ENCODE measurements at regions not wholly inside any gene's neighbourhood (a gene's known extent, or its start where the extent isn't known, plus 50 kb on each side); places are given as distances from the start of the nearest gene placed in this dataset.

GRCh38 chr2:204108781-204109295 lies 172.3 kb downstream of the ICOS start:
- no peak for DNase-seq (ENCODE audit: low read depth)

DNA sequence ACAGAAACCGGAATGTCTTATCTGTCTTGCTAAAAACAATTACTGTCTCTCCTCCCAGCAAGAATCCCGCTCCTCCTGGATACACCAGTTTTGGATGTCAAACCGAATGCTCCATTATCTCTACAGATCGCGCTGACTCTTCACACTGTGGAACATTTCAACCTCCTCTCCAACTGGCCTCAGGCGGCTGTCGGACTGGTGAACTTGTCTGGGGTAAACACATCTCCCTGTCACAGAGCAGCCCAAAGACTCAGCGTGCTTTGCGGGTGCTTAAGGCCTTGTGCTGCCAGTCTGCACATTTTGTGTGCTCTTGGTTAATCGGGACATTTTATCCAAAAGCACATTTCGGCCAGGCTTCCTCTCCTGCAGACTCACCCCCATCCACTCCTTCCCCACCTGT lies 173.1 kb downstream of the ICOS start:
- peak; percentile 37 for DNase-seq (ENCODE audit: low read depth)

DNA sequence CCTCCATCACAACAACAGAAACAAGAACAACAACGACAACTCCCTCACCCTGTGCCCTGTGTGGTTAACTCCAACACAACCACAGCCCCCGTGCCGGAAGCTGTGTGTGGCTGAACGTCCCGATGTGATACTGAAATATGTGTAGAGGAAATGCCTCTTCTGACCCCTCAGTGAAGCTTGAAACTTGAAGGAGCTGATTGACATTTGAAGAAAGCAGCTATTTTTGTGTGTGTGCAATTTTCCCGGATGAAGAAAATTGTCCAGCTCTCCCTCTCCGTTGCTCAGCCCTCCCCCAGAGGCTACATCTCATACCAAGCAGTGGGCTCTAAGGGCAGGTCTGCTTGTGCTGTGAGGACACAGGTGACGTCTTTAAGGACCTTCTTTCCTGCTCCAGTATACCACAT lies 173.8 kb downstream of the ICOS start:
- DNase-seq (ENCODE audit: low read depth) = peak; percentile 23

GRCh38 chr2:204110751-204111516 lies 174.4 kb downstream of the ICOS start:
- DNase-seq (ENCODE audit: low read depth) = no peak

DNA sequence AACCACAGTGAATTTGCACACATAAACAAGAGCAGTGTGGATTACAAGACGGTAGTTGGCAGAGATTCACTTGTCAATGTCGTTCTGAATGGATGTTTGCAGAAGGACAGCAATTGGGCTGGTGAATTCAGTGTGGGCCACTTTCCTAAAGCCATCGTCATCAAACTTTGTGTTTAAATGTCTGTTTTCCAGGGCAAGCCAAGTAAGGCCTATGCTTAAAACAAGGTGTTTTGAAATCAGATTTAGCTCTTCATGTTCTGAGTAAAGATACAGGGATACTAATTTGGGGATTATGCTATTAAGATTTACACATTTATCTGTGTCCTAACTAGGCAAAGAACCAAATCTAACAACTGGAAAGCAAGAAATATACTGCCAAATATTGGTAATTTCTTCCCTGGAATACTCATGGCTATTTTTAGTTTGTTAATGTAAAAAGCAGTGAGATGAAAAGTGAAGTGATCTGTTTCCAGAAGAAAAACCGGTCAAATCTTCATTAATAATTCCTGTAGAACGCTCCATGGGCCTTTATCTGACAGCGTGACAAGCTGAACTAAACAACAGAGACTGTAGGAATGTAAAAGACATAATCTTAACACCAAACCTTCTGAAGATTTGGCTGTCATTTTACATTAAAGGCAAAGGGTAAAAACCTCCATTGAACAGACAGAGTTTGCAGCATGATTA lies 175.7 kb downstream of the ICOS start:
- no peak for DNase-seq (ENCODE audit: low read depth)

- no peak for DNase-seq (ENCODE audit: low read depth)
These were observed 178.0 kb downstream of the ICOS start for GRCh38 chr2:204114295-204115136.

GRCh38 chr2:204115137-204116056 lies 178.8 kb downstream of the ICOS start:
- DNase-seq (ENCODE audit: low read depth) = no peak

- no peak for DNase-seq (ENCODE audit: low read depth)
These were observed 179.7 kb downstream of the ICOS start for GRCh38 chr2:204116159-204116792.

DNA sequence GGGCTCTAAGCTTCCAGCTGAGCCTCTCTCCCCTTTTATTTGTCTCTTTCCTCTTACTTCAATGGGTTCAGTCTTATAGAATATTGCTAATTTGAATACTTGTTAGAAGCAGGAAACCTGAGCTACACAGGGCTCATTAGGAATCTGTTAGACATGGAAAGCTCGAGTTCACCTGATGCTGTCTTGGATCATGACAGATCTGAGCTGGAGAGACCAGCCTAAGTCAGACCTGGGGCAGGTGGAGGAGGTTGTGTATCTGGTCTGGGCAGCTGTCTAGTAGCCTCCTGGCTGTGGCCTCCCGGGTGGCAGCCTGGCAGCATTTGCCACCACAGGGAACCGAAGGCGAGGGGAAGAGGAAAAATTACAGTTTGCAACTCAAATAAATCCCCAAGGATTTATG lies 185.9 kb downstream of the ICOS start:
- DNase-seq (ENCODE audit: low read depth) = no peak

DNA sequence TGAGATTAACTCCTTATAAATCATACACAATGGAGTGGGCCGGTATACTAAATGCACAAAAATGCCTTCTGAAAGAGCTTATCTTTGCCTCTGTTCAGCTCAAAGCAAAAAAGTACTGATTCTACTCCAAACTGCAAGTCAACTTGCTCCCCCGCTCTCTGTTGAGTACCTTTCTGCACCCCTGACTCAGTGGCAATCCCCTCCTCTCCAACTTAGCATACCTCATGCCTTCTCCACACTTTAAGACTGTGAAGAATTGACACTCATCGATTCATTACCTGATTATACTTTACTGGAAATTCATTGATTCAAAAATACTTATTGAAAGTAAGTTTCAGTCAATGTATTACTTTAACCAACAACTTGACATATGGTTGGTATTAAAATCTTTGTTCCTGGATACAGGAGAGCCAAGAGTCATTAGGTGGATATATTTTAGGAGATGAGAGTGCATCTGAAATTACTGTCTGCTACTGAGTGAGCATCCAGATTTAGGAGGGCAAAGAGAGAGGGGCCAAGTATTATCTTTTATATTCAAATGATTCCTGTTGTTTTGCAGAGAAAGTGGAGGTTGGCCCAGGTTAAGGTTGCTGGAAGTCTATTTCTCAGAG lies 187.7 kb downstream of the ICOS start:
- DNase-seq (ENCODE audit: low read depth) = no peak

GRCh38 chr2:204126705-204127104 lies 190.1 kb downstream of the ICOS start:
- DNase-seq (ENCODE audit: low read depth) = no peak

- no peak for DNase-seq (ENCODE audit: low read depth)
These were observed 190.7 kb downstream of the ICOS start for GRCh38 chr2:204127238-204127637.

DNA sequence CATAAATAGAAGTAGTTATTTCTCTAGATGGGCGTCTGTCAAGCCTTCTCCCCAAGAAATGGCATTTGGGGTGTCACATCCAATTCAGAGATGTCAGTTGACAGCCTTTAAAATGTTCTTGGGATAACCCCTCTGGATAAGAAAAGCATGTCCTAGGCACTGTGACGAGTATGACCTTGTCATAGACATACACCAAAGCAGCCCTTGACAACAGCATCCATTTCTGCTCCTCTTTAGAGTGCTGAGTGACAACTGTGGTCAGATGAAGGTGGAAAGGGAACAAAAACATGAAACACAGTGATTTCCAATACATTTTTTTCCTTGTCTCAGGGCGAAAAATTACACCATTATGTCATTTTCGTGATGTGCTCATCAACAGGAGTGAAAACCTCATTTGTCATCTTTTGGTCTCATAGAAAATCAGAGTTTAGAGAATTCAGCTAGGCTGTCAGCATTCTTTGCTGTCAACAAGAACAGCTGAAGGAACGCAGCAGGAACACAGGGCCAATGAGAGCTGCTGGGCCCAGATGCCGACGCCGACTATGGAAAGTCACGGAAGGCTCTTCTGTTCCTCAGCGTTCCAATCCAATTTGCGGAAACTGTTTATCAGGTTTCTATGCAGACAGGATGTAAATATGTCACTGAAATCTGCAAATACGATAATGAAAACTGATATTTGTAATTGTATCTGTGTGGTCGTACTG lies 193.2 kb downstream of the ICOS start:
- no peak for DNase-seq (ENCODE audit: low read depth)

DNA sequence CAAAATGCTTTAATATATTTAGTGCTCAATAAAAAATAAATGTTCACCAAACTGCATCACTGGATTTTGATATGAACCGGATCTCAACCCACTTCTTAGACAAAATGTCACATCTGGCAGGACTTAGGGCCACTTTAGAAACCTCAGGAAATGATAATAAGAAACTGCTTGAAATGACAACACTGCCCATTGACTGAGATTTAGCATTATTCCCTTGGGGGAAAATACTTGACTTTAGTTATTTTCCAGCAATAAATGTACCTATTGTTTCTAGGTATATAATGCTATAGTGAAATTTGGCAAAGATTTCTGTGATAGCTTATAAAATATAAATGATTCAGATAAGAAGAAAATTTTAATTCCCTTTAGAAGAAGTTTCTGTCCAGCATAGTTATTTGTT lies 195.1 kb downstream of the ICOS start:
- no peak for DNase-seq (ENCODE audit: low read depth)

DNA sequence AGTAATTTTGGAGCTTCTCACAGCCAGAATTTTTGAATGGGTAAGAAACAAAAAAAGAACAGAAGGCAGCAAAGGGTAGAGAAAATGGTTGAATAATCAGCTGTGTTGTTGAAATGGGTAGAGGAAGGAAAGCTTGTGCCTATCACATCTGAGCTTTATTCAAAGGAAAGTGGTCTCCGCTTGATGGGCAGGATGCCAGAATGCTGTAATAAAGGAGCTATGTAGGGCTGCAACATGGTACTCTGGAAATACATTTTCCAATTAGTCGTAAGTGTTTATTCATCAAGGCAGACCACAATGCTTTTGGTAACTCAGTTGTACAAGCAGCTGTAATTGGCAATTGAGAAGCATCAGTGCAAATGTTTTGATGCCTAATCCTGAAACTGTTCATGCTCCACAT lies 196.9 kb downstream of the ICOS start:
- no peak for DNase-seq (ENCODE audit: low read depth)

GRCh38 chr2:204134421-204134820 lies 197.9 kb downstream of the ICOS start:
- DNase-seq (ENCODE audit: low read depth) = no peak

GRCh38 chr2:204135752-204136151 lies 199.2 kb downstream of the ICOS start:
- no peak for DNase-seq (ENCODE audit: low read depth)

- DNase-seq (ENCODE audit: low read depth) = no peak
These were observed 201.6 kb downstream of the ICOS start for GRCh38 chr2:204138206-204138605.

- no peak for DNase-seq (ENCODE audit: low read depth)
These were observed 203.7 kb downstream of the ICOS start for GRCh38 chr2:204140246-204140645.
